IPS DF 4.7 (cell line): ENCODE measurements at regions not wholly inside any gene's neighbourhood (a gene's known extent, or its start where the extent isn't known, plus 50 kb on each side); places are given as distances from the start of the nearest gene placed in this dataset.

Experiments
- DNase-seq: peaks from one replicate; pipeline ENCODE4 v3.0.0-alpha.2; 2013; ENCODE audit warnings: low spot score; ENCODE audit errors: extremely low read depth

DNA sequence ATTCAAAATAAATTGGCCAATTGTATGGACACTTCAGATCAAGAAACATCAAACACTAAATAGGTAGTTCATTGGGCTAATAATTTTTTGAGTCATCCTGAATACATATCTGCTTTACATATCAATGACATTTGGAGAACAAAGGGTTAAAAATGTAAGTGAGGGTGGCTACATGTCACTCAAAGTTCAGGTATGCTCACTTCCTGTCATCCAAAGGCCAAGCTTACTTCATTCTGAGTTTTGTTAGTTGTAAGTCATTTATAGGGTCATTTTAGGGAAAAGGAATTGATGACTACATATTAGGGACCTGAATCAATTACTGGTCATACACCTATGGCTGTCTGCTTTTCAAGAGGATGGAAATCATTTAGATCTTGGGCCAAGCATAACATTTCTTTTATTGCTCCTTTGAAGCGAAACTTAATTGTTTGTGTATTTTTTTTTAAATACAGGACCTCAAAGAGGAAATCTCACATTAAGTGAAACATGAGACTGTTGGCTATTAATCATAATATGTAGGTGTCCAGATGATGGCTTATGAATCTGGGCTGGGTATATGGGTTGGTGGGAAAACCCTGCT, 119.2 kb upstream of the LEF1 start:
- no peak for DNase-seq

DNA sequence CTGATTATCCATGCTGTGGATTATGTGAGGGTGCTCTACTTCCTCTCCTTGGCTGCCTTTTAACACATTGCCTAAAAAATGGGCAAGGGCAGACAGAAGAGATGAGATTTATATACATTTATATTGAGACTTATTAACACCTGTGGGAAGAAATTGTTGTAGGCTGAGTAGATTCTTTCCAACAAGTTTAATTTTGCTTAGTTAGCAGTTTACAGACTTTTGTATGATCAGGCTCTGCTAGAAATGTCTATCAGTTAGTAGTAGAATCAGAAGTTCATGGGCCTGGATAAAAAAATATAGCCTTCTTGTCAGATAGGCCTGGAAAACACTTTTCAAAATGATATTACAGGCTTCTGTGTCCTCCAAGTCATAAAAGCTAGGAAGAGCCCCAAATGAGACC, 111.3 kb upstream of the LEF1 start:
- no peak for DNase-seq

DNA sequence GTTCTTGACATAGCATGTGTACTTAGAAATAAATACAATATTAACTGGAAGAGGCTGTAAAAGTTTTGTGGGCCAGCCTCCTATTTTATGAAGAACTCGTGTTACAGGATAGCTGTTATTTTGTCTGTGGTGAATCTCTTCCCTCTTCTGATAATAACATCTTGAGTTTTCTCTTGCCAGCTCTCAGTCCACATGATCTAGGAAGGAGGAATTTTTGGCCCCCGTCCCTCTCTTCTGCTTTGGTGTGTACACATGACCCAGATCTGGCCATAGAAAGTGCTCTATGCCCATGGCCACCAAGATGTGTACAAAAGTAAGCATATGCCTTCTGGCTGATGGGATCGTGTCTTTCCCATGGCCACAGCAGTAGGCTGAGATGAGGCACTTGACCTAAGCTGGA, 108.0 kb upstream of the LEF1 start:
- DNase-seq: no peak

DNA sequence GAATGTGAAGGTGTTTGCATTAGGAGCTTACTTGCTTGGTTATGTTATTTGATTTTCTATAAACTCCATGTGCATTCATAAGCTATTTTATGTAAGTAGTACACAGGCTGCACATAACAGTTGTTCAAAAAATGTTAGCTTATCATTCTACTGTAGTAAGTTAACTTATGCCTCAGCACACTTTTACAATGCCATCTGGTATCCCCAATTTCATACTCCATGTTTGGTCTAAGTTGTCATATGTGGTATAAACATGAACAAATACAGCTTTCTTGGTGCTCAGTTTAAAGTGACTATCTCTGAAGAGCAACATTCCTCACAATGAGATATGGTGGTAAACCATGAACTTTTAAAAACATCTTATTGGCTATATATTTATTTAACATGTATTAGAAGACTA, 104.3 kb upstream of the LEF1 start:
- no peak for DNase-seq

DNA sequence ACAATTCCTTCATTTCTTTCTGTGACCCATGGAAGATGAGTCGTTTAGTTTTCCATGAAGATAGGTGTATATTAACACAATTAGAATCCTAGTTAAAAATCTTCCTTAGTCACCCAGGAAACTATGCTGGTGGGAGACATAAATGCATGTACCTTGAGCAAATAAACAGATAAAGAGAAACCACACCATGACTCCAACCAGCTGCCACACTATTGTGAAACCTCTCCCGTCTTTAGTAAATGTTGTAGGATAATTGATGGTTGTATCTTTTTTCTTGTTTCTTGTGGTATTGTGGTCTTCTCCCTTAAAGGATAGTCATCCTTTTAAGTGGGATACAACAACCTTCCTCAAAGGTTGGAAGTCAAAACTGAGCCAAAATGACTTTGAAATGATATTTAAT, 103.8 kb upstream of the LEF1 start:
- DNase-seq: no peak

DNA sequence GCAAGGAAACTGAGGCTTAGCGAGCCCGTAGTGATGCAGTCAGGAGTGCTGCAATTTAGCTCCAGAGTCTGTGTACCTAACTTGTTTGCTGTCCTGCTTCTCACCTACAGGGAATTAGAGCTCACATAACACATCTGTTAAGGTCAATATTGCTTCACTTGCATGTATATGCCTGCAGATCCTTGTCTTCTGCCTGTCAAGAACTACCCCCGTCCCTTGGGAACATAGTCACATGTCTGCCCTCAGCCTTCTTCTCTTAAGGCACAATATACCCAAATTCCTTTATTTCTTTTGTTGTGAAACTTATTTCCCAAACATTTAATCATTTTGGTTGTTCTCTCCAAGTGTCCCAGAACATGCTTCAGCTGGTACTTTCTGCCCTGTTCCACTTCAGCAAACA, 103.3 kb upstream of the LEF1 start:
- no peak for DNase-seq

DNA sequence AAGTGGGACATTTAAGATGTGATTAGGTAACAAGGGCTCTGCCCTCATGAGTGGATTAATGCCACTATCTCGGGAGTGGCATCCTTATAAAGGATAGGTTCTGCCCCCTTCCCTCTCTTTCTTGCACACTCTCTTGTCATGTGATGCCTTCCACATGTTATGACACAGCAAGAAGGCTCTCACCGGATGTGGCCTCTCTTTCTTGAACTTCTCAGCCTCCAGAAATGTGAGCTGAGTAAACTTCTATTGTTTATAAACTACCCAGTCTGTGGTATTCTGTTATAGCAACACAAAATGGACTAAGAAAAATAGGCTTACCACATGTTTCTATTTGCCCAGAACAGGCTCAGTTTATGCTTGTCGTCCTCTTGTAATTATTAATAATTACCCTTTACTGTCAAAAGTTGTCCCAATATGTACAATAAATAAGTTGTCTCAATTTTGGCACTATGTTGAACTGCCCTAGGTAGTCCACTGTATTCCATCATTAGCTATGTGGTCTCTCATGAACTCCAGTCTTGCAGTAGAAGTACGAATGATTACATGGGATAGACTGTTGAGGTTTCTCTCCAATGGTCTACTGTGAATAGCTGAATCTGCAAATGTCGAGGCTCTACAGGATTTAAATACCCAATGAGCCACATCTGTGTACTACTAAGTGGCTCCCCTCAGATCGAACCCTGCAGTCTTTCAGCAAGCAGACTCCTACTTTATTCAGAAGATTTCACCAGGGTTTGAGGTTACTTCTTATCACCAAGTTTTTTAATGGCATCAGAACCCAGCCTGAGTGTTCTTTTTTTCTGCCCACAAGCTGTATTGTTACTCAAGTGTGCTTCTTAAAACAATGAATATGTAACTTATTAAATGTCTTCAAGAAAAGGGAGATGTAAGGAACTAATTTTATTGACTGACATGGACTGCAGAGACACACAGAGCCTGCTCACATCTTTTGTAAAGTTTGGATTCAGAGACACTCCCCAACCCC, 102.0 kb upstream of the LEF1 start:
- no peak for DNase-seq

DNA sequence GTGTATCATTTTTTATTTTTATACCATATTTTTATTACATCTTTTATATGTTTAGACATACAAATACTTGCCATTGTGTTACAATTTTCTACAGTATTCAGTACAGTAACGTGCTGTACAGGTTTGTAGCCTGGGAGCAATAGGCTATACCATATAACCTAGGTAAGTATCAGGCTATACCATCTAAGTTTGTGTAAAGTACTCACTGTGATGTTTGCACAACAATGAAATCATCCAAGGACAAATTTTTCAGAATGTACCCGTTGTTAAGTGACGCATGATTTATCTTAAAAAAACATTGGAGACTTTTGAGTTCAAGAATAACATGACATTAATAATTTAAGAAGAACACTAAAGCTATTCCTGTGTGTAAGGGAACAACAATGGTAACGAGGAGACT, 96.0 kb upstream of the LEF1 start:
- no peak for DNase-seq

DNA sequence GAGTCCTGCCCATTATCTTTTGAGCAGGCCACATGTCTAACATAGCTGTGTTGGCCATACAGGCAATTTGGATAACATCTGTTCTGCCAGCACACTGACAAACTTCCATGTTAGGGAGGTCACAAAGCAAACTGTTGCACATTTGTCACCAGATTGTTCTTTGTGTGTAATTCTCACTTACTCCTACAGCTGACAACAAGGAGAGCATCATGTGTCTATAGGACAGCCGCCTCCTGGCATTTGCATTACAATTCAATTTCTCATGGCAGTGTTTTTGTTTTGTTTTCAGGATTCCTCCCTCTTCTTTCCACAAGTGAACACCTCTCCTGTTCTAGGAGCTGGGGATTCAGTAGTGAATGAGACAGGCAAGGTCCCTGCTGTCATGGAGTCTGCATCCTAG, 94.3 kb upstream of the LEF1 start:
- no peak for DNase-seq

DNA sequence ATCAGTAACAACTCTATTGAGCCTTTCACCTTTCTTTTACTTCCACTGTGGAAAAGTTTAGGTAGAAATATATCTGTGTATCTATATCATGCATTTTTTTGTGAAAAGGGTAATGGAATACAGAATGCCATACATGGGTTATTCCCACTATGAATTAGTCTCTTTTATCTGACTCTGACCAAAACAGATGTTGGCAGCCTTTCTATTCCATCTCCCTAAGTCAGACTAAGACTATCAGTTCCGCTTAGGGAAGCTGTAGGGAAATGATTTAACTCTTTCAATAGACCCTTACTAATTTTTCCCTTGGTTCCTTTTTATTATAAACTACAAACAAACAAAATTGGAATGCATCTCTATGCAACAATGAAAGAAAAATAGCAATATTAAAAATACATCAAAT, 92.3 kb upstream of the LEF1 start:
- no peak for DNase-seq

DNA sequence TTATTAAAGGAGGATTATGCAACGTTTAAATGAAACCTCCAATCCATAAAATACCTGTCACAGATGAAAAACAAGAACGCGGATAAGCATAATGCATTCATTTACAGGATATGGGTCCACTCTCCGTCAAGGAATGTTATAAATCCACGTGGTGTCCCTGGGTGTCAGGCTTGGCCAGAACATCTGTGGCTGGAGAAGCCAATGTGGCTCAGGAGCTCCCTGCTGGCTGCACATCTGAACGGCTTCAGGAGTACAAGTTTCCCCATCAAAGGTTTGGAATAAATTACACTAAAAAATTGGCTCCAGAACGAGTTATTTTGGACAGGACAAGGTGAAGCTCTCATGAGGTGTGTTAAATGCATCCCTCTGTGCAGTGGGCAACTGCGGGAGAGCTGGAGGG, 87.8 kb upstream of the LEF1 start:
- DNase-seq: no peak

DNA sequence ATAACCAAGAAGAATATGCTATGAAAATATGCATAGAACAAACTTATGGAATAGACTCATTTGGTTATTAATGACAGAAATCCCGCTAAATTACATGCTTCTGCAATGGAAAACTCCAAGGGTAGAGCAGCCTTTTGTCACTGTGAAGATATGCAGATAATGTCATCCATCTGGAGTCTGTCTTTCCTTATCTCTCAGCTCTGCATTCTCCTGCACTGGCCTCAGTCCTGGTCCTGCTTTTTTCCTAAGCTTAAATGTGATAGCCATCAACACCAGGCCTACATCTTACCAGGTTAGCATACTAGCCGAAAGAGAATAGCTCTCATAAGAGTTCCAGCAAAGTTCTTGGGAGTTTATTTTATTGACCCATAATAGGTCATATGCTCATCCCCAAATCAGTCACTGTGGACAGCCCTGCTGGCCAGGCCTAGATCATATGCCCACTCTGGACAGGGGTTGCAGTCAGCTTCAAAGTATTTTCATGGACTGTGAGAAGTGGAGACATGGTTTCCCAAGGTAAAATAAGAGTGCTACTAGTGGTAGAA, 86.5 kb upstream of the LEF1 start:
- DNase-seq: no peak

DNA sequence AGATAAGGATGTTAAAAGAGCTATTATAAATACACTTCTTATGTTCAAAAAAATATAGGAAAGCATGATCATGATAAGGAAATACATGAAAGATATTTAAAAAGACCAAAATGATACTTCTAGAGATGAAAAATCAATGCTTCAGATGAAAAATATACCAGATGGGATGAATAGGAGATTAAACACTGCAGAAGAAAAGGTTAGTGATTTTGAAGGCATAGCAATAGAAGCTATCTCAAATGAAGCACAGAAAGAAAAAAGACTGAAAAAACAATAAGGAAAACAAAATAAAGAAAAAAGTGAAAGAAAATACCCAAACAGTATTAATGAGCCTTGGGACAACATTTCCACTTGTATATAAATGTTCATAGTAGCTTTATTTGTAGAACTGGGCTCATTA, 80.7 kb upstream of the LEF1 start:
- DNase-seq: no peak

DNA sequence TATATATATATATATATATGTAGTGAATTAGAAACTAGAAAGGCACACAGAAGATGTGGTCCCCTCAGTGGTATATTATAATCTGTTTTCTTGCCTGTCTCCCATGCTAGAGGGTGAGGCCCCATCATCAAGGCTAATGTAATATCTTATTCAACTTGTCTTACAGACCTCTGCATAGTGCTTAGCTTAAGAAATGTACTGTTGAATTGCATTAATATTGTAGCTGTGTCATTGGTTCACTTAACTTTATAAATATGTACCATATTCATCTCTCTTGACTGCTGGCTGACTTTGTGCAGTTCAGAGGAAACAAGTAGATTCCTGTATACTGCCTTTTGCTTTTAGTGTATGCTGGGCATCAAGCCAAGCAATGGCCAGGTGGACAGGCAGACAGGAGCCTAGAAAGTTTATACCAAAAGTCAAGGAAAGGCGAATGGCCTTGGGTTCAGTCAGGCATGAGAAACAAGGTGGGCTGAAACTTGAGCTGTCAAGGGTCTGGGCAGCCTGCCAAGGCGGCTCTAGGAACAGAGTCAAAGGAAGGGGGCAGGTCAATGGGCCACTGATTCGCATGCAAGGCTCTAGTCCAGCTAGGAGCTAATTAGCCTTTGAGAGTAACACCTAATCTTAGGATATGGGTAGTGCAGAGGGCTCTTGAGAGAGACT, 78.8 kb upstream of the LEF1 start:
- DNase-seq: peak; percentile 0

DNA sequence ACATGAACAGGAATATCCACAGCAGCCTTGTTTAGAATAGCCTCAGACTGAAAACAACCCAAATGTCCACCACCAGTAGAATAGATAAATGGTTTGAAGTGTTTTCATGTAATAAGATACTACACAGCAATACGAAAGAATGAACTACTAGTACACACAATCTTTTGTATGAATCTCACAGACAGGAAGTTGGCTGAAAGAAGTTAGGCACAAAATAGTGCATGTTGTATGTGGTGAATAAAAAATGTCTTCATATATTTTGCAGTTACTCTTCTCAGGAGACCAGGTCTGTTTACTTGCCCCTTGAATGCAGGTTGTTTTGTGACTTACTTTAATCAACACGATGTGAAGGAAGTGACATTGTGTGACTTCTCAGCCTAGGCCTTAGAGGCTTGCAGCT, 75.9 kb upstream of the LEF1 start:
- no peak for DNase-seq

DNA sequence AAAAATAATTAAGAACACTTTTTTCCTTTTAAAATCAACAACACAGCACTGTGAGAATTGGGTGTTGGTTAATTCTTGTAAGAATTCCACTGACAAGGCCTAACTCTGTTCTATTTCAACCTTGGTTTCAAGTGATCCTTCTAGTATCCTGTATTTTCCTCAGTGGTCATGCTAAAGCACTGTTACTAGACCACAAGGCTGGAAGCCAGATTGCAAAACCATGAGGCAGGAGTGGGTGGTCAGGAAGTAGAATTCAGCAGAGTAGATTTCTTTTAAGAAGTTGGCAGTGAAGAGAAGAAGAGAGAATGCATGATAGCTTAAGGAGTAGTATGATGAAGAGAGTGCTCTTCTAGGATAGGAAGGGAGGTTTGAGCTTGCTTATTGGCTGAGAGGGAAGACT, 71.6 kb upstream of the LEF1 start:
- no peak for DNase-seq

DNA sequence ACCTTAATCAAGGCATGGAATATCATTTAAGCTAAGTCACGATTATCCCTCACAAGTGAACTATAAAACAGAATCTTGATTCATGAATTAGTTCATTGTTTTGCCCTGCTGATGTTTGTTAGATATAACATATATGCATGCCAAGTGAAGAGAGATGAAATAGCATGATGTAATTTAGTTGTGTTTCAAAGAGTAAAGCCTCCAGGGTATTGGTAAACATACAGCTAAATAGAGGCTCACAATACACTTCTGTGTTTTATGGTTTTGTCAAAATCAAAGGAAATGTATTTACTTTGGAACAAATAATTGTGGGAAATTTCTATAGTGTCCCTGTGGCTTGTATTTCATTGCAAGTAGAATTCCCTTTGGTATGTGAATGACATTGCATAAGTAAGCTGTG, 69.0 kb upstream of the LEF1 start:
- no peak for DNase-seq

DNA sequence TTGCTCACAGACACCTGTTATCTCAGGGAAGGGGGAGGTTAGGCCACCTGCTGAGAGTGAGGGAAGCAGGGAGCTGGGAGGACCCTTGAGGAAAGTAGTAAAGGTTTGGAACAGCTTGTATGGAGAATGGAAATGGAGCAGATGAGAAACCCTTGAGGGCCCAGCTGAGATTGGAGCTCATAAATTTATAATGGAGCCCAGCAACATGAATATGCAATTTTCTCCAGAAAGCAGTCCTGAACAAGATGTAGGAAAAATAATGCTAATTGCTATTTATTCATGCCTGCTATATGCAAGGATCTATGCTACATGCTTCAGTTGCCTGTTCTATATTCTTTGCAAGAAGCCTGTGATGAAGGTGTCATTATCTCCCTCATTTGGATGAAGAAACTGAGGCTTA, 67.5 kb upstream of the LEF1 start:
- DNase-seq: no peak

DNA sequence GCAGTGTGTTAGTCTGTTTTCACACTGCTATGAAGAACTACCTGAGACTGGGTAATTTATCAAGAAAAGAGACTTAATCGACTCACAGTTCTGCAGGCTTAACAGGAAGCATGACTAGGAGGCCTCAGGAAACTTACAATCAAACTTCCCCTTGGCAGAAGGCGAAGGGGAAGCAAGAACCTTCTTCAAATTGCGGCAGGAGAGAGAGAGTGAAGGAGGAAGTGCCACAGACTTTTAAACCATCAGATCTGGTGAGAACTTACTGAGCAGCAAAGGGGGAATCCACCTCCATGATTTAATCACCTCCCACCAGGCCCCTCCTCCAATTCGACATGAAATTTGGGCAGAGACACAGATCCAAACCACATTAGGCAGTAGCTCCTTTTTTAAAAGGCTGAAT, 59.2 kb upstream of the LEF1 start:
- DNase-seq: no peak

DNA sequence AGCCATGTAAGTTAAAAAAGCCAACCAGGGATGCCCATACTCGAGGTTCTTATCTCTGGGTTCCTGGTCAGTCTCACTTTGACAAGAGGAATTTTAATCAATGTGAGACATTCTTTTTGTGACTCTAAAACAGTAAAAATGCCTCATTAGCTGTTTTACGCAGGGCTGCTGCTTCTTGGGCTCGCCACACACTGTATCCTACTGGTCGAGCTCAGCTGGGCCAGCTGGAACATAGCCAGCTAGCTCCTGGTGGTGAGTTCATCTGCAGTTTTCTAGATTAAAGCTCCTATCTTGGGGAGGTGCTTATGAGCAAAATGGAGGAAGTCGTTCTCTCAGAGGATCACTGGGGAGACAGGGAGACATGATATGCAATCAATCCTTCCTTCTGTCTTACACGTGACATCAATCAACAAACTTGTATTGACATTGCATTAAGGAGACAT, 55.9 kb upstream of the LEF1 start:
- DNase-seq: no peak

DNA sequence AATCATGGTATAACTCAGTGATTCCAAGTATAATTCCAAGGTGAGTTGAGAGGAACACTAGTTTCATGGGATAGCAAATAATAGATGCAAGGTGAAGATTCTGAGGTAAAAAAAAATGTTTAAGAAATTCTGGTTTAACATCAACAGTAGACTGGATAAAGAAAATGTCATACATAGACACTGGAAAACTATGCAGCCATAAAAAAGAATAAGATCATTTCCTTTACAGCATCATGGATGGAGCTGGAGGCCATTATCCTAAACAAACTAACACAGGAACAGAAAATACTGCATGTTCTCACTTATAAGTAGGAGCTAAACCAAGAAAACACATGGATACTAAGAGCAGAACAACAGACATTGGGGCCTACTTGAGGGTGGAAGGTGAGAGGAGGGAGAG, 54.6 kb upstream of the LEF1 start:
- DNase-seq: no peak

DNA sequence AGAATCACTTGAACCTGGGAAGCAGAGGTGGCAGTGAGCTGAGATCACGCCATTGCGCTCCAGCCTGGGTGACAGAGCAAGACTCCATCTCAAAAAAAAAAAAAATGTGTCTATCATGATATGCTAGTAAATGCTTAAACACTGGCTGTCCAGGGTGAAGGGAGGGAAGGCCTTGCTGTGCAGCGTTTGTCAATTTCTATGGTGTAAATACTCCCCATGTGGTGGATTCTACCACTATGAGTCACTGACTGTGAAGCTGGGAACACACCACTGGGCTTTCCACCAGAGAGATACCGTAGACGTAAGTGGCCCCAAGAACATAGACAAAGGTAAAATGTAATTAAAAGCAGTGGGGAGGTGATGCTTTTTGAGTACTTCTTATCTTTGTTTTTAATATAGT, 51.3 kb upstream of the LEF1 start:
- DNase-seq: no peak
